BE2C (cell line): ENCODE measurements at regions not wholly inside any gene's neighbourhood (a gene's known extent, or its start where the extent isn't known, plus 50 kb on each side); places are given as distances from the start of the nearest gene placed in this dataset.

ENCODE experiments used
- DNase-seq: peaks from one replicate; pipeline ENCODE4 v3.0.0-alpha.2; 2020
- H3K27me3 ChIP-seq: fragments of 250-450 bp; sonication (Bioruptor Pico); 2 replicates; pipeline ENCODE4 v1.5.1; 2020; ENCODE audit warnings: mild to moderate bottlenecking
- H3K36me3 ChIP-seq: fragments of 250-450 bp; sonication (Bioruptor Pico); 2 replicates; pipeline ENCODE4 v1.5.1; 2020; ENCODE audit warnings: mild to moderate bottlenecking
- H3K4me1 ChIP-seq: fragments of 250-450 bp; sonication (Bioruptor Pico); 2 replicates; pipeline ENCODE4 v1.5.1; 2020
- H3K4me3 ChIP-seq: 2 replicates; pipeline ENCODE4 v1.5.1; 2011; ENCODE audit warnings: low read depth, low read length
- H3K9me3 ChIP-seq: fragments of 250-450 bp; sonication (Bioruptor Pico); 2 replicates; pipeline ENCODE4 v1.5.1; 2020
- TF ChIP-seq, protein P1 (sequence below): IDR thresholded peaks from 2 replicates; pipeline ENCODE4 v1.5.1; 2012; ENCODE audit warnings: mild to moderate bottlenecking, low read depth, low read length

DNA sequence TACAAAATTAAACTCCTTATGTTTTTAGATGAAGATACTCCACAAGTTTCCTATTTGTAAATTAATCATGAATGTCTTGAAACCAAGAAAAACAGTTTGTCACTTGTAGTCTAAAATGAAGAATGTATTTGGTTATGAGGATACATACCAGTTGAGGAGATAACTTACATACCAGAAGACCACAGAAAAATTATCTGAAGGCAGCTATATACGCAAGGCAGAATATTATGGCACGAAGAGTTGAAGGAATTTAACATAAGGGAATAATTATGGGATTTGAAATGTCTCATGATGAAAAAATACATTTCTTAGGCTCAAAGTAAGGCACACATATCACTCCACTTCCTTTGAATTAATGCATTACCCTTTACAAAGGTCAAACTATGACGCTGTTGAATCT is 73.3 kb downstream of the IFI44 start:
- Histone ChIP-seq H3K4me3 (no peak overlapping the region), H3K27me3 (no peaks in the 10 kb centered on the region), H3K4me1 (no peaks in the 10 kb centered on the region), H3K9me3 (no peaks in the 10 kb centered on the region), H3K36me3 (no peaks in the 10 kb centered on the region)
- DNase-seq: no peak
- TF ChIP-seq, protein P1, sequence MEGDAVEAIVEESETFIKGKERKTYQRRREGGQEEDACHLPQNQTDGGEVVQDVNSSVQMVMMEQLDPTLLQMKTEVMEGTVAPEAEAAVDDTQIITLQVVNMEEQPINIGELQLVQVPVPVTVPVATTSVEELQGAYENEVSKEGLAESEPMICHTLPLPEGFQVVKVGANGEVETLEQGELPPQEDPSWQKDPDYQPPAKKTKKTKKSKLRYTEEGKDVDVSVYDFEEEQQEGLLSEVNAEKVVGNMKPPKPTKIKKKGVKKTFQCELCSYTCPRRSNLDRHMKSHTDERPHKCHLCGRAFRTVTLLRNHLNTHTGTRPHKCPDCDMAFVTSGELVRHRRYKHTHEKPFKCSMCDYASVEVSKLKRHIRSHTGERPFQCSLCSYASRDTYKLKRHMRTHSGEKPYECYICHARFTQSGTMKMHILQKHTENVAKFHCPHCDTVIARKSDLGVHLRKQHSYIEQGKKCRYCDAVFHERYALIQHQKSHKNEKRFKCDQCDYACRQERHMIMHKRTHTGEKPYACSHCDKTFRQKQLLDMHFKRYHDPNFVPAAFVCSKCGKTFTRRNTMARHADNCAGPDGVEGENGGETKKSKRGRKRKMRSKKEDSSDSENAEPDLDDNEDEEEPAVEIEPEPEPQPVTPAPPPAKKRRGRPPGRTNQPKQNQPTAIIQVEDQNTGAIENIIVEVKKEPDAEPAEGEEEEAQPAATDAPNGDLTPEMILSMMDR: no peak

DNA sequence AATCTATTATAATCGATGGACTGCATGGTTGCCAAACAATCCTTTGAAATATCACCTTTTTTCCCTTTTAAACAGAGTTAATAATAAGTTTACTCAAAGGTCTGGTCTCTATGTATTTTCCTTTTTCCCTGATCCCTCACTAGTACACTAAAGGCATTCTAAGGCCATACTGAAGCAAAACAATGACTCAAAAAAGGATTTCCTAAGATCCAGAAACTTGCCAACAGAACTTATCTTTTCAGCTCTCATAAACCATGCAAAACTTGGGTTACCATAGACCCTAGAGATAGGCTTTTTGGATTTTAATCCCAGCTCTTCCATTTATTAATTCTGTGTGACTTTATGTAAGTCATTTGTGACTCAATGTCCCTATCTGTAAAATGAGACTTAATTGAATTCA is 77.1 kb downstream of the IFI44 start:
- no peaks in the 10 kb centered on the region for H3K9me3 ChIP-seq
- H3K27me3 ChIP-seq: no peaks in the 10 kb centered on the region
- H3K4me1 ChIP-seq: no peaks in the 10 kb centered on the region
- H3K36me3 ChIP-seq: no peaks in the 10 kb centered on the region
- H3K4me3 ChIP-seq: no peak overlapping the region
- DNase-seq: no peak
- TF ChIP-seq, protein P1: no peak

DNA sequence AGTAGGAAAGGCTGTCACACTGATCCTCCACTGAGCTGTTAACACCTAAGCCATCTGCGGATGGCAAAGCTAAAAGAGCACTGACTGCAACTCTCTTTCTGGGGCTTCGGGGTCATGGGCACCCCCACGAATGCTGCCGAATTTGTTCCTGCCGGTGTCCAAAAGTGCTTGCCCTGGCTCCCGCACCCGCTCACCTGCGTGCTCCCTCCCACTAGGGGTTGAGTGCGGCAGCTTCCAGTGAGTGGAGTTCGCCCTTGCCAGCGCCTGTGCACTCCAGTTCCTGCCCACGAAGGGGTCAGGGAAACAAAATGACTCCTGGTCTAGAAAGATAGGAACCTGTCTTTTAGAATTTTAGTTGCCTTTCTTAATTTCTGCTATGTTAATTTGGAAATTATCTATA is 78.7 kb downstream of the IFI44 start:
- TF ChIP-seq, protein P1: no peak
- Histone ChIP-seq H3K4me1 (no peaks in the 10 kb centered on the region), H3K9me3 (no peaks in the 10 kb centered on the region), H3K36me3 (no peaks in the 10 kb centered on the region), H3K27me3 (no peaks in the 10 kb centered on the region), H3K4me3 (no peak overlapping the region)
- no peak for DNase-seq

GRCh38 chr1:78730054-78730453 is 80.4 kb downstream of the IFI44 start:
- TF ChIP-seq, protein P1: no peak
- no peak for DNase-seq
- Histone ChIP-seq H3K4me1 (no peaks in the 10 kb centered on the region), H3K36me3 (no peaks in the 10 kb centered on the region), H3K27me3 (no peaks in the 10 kb centered on the region), H3K9me3 (no peaks in the 10 kb centered on the region), H3K4me3 (no peak overlapping the region)

- TF ChIP-seq, protein P1: no peak
- Histone ChIP-seq H3K9me3 (no peaks in the 10 kb centered on the region), H3K36me3 (no peaks in the 10 kb centered on the region), H3K27me3 (no peaks in the 10 kb centered on the region), H3K4me1 (no peaks in the 10 kb centered on the region), H3K4me3 (no peak overlapping the region)
- no peak for DNase-seq
These were observed 82.0 kb downstream of the IFI44 start for GRCh38 chr1:78731674-78732073.

- TF ChIP-seq, protein P1: no peak
- H3K27me3 ChIP-seq: no peaks in the 10 kb centered on the region
- no peaks in the 10 kb centered on the region for H3K4me1 ChIP-seq
- no peaks in the 10 kb centered on the region for H3K36me3 ChIP-seq
- no peaks in the 10 kb centered on the region for H3K9me3 ChIP-seq
- no peak for DNase-seq
- no peak overlapping the region for H3K4me3 ChIP-seq
These were observed 87.6 kb downstream of the IFI44 start for GRCh38 chr1:78737241-78737640.
